ENCODE measurements at regions not wholly inside any gene's neighbourhood (a gene's known extent, or its start where the extent isn't known, plus 50 kb on each side); places are given as distances from the start of the nearest gene placed in this dataset.

DNA sequence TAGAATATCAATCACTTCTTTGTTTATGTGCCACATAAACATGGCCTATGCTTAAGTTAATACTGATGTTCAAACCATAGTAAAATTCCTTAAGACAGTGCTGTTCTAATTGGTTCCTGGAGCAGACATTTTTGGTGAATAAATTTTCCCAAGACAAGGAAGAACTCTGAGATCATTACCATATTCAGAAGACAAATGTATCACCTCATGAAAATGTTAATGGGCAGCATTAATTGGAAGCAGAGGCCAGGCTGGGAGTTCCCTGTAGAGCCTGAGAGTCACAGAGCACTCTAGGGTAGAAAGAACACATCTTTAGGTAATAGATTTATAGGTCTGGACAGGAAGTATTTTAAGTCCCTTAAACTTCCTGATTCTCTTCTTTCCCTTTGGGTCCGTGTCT is 240.2 kb downstream of the MAN2A1 start (continued):
- TF ChIP-seq, protein P1, sequence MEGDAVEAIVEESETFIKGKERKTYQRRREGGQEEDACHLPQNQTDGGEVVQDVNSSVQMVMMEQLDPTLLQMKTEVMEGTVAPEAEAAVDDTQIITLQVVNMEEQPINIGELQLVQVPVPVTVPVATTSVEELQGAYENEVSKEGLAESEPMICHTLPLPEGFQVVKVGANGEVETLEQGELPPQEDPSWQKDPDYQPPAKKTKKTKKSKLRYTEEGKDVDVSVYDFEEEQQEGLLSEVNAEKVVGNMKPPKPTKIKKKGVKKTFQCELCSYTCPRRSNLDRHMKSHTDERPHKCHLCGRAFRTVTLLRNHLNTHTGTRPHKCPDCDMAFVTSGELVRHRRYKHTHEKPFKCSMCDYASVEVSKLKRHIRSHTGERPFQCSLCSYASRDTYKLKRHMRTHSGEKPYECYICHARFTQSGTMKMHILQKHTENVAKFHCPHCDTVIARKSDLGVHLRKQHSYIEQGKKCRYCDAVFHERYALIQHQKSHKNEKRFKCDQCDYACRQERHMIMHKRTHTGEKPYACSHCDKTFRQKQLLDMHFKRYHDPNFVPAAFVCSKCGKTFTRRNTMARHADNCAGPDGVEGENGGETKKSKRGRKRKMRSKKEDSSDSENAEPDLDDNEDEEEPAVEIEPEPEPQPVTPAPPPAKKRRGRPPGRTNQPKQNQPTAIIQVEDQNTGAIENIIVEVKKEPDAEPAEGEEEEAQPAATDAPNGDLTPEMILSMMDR (conservative IDR thresholded peaks at IDR 0.05; ENCODE audit: low read depth in 2 of 2): no peak
- no peak for TF ChIP-seq ZNF331 (CRISPR knock-in tag; IDR thresholded peaks at IDR 0.05; ENCODE audit: low read depth)
- TF ChIP-seq, protein P2, sequence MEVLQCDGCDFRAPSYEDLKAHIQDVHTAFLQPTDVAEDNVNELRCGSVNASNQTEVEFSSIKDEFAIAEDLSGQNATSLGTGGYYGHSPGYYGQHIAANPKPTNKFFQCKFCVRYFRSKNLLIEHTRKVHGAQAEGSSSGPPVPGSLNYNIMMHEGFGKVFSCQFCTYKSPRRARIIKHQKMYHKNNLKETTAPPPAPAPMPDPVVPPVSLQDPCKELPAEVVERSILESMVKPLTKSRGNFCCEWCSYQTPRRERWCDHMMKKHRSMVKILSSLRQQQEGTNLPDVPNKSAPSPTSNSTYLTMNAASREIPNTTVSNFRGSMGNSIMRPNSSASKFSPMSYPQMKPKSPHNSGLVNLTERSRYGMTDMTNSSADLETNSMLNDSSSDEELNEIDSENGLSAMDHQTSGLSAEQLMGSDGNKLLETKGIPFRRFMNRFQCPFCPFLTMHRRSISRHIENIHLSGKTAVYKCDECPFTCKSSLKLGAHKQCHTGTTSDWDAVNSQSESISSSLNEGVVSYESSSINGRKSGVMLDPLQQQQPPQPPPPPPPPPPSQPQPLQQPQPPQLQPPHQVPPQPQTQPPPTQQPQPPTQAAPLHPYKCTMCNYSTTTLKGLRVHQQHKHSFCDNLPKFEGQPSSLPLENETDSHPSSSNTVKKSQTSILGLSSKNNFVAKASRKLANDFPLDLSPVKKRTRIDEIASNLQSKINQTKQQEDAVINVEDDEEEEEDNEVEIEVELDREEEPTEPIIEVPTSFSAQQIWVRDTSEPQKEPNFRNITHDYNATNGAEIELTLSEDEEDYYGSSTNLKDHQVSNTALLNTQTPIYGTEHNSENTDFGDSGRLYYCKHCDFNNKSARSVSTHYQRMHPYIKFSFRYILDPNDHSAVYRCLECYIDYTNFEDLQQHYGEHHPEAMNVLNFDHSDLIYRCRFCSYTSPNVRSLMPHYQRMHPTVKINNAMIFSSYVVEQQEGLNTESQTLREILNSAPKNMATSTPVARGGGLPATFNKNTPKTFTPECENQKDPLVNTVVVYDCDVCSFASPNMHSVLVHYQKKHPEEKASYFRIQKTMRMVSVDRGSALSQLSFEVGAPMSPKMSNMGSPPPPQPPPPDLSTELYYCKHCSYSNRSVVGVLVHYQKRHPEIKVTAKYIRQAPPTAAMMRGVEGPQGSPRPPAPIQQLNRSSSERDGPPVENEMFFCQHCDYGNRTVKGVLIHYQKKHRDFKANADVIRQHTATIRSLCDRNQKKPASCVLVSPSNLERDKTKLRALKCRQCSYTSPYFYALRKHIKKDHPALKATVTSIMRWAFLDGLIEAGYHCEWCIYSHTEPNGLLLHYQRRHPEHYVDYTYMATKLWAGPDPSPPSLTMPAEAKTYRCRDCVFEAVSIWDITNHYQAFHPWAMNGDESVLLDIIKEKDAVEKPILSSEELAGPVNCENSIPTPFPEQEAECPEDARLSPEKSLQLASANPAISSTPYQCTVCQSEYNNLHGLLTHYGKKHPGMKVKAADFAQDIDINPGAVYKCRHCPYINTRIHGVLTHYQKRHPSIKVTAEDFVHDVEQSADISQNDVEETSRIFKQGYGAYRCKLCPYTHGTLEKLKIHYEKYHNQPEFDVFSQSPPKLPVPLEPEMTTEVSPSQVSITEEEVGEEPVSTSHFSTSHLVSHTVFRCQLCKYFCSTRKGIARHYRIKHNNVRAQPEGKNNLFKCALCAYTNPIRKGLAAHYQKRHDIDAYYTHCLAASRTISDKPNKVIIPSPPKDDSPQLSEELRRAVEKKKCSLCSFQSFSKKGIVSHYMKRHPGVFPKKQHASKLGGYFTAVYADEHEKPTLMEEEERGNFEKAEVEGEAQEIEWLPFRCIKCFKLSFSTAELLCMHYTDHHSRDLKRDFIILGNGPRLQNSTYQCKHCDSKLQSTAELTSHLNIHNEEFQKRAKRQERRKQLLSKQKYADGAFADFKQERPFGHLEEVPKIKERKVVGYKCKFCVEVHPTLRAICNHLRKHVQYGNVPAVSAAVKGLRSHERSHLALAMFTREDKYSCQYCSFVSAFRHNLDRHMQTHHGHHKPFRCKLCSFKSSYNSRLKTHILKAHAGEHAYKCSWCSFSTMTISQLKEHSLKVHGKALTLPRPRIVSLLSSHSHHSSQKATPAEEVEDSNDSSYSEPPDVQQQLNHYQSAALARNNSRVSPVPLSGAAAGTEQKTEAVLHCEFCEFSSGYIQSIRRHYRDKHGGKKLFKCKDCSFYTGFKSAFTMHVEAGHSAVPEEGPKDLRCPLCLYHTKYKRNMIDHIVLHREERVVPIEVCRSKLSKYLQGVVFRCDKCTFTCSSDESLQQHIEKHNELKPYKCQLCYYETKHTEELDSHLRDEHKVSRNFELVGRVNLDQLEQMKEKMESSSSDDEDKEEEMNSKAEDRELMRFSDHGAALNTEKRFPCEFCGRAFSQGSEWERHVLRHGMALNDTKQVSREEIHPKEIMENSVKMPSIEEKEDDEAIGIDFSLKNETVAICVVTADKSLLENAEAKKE (CRISPR knock-in tag; IDR thresholded peaks at IDR 0.05): no peak

GRCh38 chr5:109931049-109931780 is 241.5 kb downstream of the MAN2A1 start:
- H3K79me2 ChIP-seq (replicated peaks; ENCODE audit: insufficient read depth): no peaks in the 10 kb centered on the region
- H3F3A ChIP-seq (replicated peaks; ENCODE audit: low read depth): no peaks in the 10 kb centered on the region
- no peak overlapping the region for H2AFZ ChIP-seq
- Mint-ChIP-seq H3K9me3 (no peaks in the 10 kb centered on the region), H3K27ac (no peak overlapping the region), H3K4me1 (peaks cover 9% of the 10 kb centered on the region; the same call in 1 of the 3 replicates), H3K4me3 (no peak overlapping the region), H3K27me3 (ENCODE audit: insufficient read depth, low read depth, poor library complexity) (peaks cover 6% of the 10 kb centered on the region), H3K36me3 (ENCODE audit: low read depth) (no peaks in the 10 kb centered on the region)
- H3K4me2 ChIP-seq: no peak overlapping the region
- H4K20me1 ChIP-seq (replicated peaks; ENCODE audit: insufficient read depth): no peaks in the 10 kb centered on the region
- no peaks in the 10 kb centered on the region for H3K36me3 ChIP-seq (ENCODE audit: insufficient read depth)
- H3K27ac ChIP-seq (ENCODE audit: low read depth): no peak overlapping the region
- ATAC-seq (no peak), DNase-seq (ENCODE audit: low spot score) (no peak)
- TF ChIP-seq NANOG (IDR thresholded peaks at IDR 0.05; ENCODE audit: borderline replicate concordance) (no peak), STAT1 (IDR thresholded peaks at IDR 0.05; ENCODE audit: unreplicated experiment) (no peak), REST (IDR thresholded peaks at IDR 0.05; ENCODE audit: unreplicated experiment) (no peak), JUNB (IDR thresholded peaks at IDR 0.05; ENCODE audit: unreplicated experiment) (no peak), EZH2 (IDR thresholded peaks at IDR 0.05; ENCODE audit: low read depth, unreplicated experiment) (no peak), POLR2AphosphoS5 (IDR thresholded peaks at IDR 0.05; ENCODE audit: low read depth) (no peak), EZH2phosphoT487 (IDR thresholded peaks at IDR 0.05; ENCODE audit: unreplicated experiment) (no peak), CREB1 (CRISPR knock-in tag; IDR thresholded peaks at IDR 0.05; ENCODE audit: low read depth) (no peak)
- H3K4me1 ChIP-seq (ENCODE audit: insufficient read depth): peaks cover 6% of the 10 kb centered on the region; the same call in 1 of the 2 replicates
- H3K9me2 ChIP-seq (ENCODE audit: insufficient read depth): no peaks in the 10 kb centered on the region
- H3K27me3 ChIP-seq (ENCODE audit: insufficient read depth): no peaks in the 10 kb centered on the region
- H3K4me3 ChIP-seq: no peak overlapping the region

Data from GM23338 (cell line).